ENCODE measurements at regions not wholly inside any gene's neighbourhood (a gene's known extent, or its start where the extent isn't known, plus 50 kb on each side); places are given as distances from the start of the nearest gene placed in this dataset.

- no peak overlapping the region for H3K27ac ChIP-seq (ENCODE audit: low read depth in 2 of 2, low read length in 1 of 2)
- ChIA-PET POLR2A (no interaction called here), CTCF (no interaction called here)
- no peak overlapping the region for H3K4me2 ChIP-seq
- H3K4me1 ChIP-seq (ENCODE audit: control insufficient read depth in 1 of 2, insufficient read depth in 2 of 2, low read depth in 1 of 2, low read length in 1 of 2): no peaks in the 10 kb centered on the region
- H3K4me3 ChIP-seq (ENCODE audit: low read depth in 2 of 2, low read length in 1 of 2): no peak overlapping the region
- H2AFZ ChIP-seq (ENCODE audit: low read depth): no peak overlapping the region
- H3K27me3 ChIP-seq (ENCODE audit: insufficient read depth): no peaks in the 10 kb centered on the region
- H3K9ac ChIP-seq: no peak overlapping the region
- H4K20me1 ChIP-seq (ENCODE audit: insufficient read depth): no peaks in the 10 kb centered on the region
- WGBS (ENCODE audit: low lambda C conversion rate): 18% methylated on average over 2 of the region's 2 CpGs
- H3K9me3 ChIP-seq: no peaks in the 10 kb centered on the region
- H3F3A ChIP-seq (replicated peaks; ENCODE audit: insufficient read depth): no peaks in the 10 kb centered on the region
- no peaks in the 10 kb centered on the region for H3K79me2 ChIP-seq (ENCODE audit: insufficient read depth)
- no peaks in the 10 kb centered on the region for H3K36me3 ChIP-seq (replicated peaks in 1 of 2; ENCODE audit: control insufficient read depth in 1 of 2, insufficient read depth in 2 of 2, low read length in 1 of 2)
- no peak for DNase-seq
- H3K9me2 ChIP-seq: no peaks in the 10 kb centered on the region
- TF ChIP-seq MEF2A (IDR thresholded peaks at IDR 0.05; ENCODE audit: borderline replicate concordance, low read depth) (no peak), SIN3A (IDR thresholded peaks at IDR 0.05; ENCODE audit: borderline replicate concordance, low read depth, low read length) (no peak), ELF1 (IDR thresholded peaks at IDR 0.05) (no peak), GABPA (IDR thresholded peaks at IDR 0.05; ENCODE audit: low read depth) (no peak), CTCF (IDR thresholded peaks at IDR 0.05) (no peak), EP300 (IDR thresholded peaks at IDR 0.05; ENCODE audit: borderline replicate concordance in 1 of 2, low read depth in 1 of 2, low read length in 1 of 2) (no peak), POLR2AphosphoS5 (IDR thresholded peaks at IDR 0.05; ENCODE audit: low read depth, low read length) (no peak), REST (IDR thresholded peaks at IDR 0.05; ENCODE audit: low read depth, low read length) (no peak), CHD2 (IDR thresholded peaks at IDR 0.05; ENCODE audit: low read length, partially characterized antibody) (no peak), IRF3 (IDR thresholded peaks at IDR 0.05; ENCODE audit: low read depth, low read length) (no peak), SMC3 (IDR thresholded peaks at IDR 0.05; ENCODE audit: low read depth, low read length) (no peak), RAD21 (IDR thresholded peaks at IDR 0.05; ENCODE audit: low read length) (no peak), FOXJ3 (CRISPR knock-in tag; IDR thresholded peaks at IDR 0.05) (no peak), NRF1 (IDR thresholded peaks at IDR 0.05; ENCODE audit: low read depth, low read length) (no peak), NFIC (IDR thresholded peaks at IDR 0.05; ENCODE audit: borderline replicate concordance) (no peak)
- TF ChIP-seq, protein P1, sequence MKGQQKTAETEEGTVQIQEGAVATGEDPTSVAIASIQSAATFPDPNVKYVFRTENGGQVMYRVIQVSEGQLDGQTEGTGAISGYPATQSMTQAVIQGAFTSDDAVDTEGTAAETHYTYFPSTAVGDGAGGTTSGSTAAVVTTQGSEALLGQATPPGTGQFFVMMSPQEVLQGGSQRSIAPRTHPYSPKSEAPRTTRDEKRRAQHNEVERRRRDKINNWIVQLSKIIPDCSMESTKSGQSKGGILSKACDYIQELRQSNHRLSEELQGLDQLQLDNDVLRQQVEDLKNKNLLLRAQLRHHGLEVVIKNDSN (IDR thresholded peaks at IDR 0.05; ENCODE audit: borderline replicate concordance, low read depth): no peak
- TF ChIP-seq, protein P2, sequence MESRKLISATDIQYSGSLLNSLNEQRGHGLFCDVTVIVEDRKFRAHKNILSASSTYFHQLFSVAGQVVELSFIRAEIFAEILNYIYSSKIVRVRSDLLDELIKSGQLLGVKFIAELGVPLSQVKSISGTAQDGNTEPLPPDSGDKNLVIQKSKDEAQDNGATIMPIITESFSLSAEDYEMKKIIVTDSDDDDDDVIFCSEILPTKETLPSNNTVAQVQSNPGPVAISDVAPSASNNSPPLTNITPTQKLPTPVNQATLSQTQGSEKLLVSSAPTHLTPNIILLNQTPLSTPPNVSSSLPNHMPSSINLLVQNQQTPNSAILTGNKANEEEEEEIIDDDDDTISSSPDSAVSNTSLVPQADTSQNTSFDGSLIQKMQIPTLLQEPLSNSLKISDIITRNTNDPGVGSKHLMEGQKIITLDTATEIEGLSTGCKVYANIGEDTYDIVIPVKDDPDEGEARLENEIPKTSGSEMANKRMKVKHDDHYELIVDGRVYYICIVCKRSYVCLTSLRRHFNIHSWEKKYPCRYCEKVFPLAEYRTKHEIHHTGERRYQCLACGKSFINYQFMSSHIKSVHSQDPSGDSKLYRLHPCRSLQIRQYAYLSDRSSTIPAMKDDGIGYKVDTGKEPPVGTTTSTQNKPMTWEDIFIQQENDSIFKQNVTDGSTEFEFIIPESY (IDR thresholded peaks at IDR 0.05; ENCODE audit: borderline replicate concordance, low read depth): no peak
Observed at GRCh38 chr5:101653996-101654395, 642.1 kb downstream of the SLCO4C1 start.

All from SK-N-SH (cell line).